Testis (tissue), 2 donors: ENCODE measurements at regions not wholly inside any gene's neighbourhood (a gene's known extent, or its start where the extent isn't known, plus 50 kb on each side); places are given as distances from the start of the nearest gene placed in this dataset.

ENCODE experiments used
- DNase-seq: peaks from one replicate; pipeline ENCODE4 v3.0.0-alpha.2; 2019
- H3K27ac ChIP-seq, 2 donors: fragments of 200-600 bp; sonication (generic); one replicate each; pipeline ENCODE4 v1.5.1; 2019
- H3K27me3 ChIP-seq: fragments of 200-600 bp; sonication (generic); one replicate; pipeline ENCODE4 v1.5.1; 2019
- H3K36me3 ChIP-seq: fragments of 200-600 bp; sonication (generic); one replicate; pipeline ENCODE4 v1.5.1; 2017; ENCODE audit warnings: low read depth; ENCODE audit errors: missing control alignments
- H3K4me1 ChIP-seq: fragments of 200-600 bp; sonication (generic); one replicate; pipeline ENCODE4 v1.5.1; 2019
- H3K4me3 ChIP-seq, 2 donors: fragments of 200-600 bp; sonication (generic); one replicate each; pipeline ENCODE4 v1.5.1; 2017 to 2019
- H3K9me3 ChIP-seq: fragments of 200-600 bp; sonication (generic); one replicate; pipeline ENCODE4 v1.5.1; 2017
- POLR2A ChIP-seq: fragments of 450-650 bp; IDR thresholded peaks from one replicate; pipeline ENCODE4 v1.6.1; 2017; ENCODE audit warnings: antibody characterized with exemption, mild to moderate bottlenecking, moderate library complexity
- WGBS, 2 donors: methylation state at CpG; one replicate each; pipeline ENCODE4 v1.1.5; 2018; 5-methylcytosine and 5-hydroxymethylcytosine counted together
- intact Hi-C: fragments of 100-400 bp; cut with DNase I; formaldehyde crosslinking; loops from one replicate; pipeline ENCODE4 v1.15.1; 2023; ENCODE audit warnings: low total_unique reads
- TF ChIP-seq, protein P1 (sequence below), 3 experiments: fragments of 450-650 bp in 2 of 3; fragments of 200-600 bp in 1 of 3; sonication (generic) in 1 of 3; IDR thresholded peaks; one replicate each; pipeline ENCODE4 v1.5.1; 2016 to 2019; ENCODE audit warnings: antibody characterized with exemption in 3 of 3, mild to moderate bottlenecking in 2 of 3, moderate library complexity in 1 of 3

DNA sequence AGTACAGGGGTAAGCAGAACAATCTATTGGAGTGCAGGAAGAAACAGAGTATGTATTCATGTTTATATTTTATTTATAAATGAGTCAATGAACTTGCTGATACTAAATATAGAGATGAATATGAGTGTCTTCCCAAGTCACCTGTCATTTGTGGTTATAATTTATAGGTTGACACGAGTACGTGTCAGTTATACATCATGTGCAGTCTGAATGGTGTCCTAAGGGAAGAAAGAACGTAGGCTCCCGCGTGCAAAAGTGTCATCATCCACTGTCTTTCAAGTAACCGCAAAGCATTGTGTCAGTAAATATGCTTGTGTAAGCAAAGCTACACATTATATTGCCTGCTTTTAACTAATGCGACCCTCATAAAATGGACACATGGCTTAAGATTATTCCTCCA, 786.1 kb downstream of the KCNJ2 start:
- H3K36me3 ChIP-seq: no peaks in the 10 kb centered on the region
- H3K4me1 ChIP-seq: no peaks in the 10 kb centered on the region
- H3K4me3 ChIP-seq: no peak overlapping the region
- no peaks in the 10 kb centered on the region for H3K9me3 ChIP-seq
- no peak for TF ChIP-seq POLR2A
- TF ChIP-seq, protein P1, sequence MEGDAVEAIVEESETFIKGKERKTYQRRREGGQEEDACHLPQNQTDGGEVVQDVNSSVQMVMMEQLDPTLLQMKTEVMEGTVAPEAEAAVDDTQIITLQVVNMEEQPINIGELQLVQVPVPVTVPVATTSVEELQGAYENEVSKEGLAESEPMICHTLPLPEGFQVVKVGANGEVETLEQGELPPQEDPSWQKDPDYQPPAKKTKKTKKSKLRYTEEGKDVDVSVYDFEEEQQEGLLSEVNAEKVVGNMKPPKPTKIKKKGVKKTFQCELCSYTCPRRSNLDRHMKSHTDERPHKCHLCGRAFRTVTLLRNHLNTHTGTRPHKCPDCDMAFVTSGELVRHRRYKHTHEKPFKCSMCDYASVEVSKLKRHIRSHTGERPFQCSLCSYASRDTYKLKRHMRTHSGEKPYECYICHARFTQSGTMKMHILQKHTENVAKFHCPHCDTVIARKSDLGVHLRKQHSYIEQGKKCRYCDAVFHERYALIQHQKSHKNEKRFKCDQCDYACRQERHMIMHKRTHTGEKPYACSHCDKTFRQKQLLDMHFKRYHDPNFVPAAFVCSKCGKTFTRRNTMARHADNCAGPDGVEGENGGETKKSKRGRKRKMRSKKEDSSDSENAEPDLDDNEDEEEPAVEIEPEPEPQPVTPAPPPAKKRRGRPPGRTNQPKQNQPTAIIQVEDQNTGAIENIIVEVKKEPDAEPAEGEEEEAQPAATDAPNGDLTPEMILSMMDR (IDR thresholded peaks at IDR 0.05): no peak
- DNase-seq: no peak
- intact Hi-C loops: no loop called here
- H3K27me3 ChIP-seq: no peaks in the 10 kb centered on the region
- no peak overlapping the region for H3K27ac ChIP-seq
- WGBS, 2 donors: 78 to 79% methylated on average over 7 of the region's 7 CpGs

DNA sequence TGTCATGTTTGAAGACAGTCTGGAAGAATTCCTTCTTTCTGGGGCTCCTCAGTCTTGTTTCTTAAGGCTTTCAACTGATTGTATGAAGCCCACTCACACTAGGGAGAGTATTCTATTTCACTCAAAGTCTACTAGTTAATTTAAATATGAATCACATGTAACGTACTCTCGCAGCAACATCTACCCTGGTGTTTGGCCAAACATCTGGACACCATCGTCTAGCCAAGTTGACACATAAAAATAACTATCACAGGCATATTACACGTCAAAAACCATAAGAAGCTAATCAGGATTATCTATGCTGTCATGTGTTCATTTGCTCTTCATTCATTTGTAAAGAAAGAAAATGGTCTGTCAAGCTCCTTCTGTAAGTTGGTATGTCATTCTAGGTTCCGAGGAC, 787.4 kb downstream of the KCNJ2 start:
- TF ChIP-seq, protein P1 (IDR thresholded peaks at IDR 0.05): no peak
- no peak for TF ChIP-seq POLR2A
- Histone ChIP-seq H3K9me3 (no peaks in the 10 kb centered on the region), H3K4me1 (no peaks in the 10 kb centered on the region), H3K27me3 (no peaks in the 10 kb centered on the region), H3K27ac (no peak overlapping the region), H3K36me3 (no peaks in the 10 kb centered on the region), H3K4me3 (no peak overlapping the region)
- no peak for DNase-seq
- WGBS, 2 donors: 77 to 81% methylated on average over 5 of the region's 5 CpGs
- intact Hi-C loops: no loop called here

DNA sequence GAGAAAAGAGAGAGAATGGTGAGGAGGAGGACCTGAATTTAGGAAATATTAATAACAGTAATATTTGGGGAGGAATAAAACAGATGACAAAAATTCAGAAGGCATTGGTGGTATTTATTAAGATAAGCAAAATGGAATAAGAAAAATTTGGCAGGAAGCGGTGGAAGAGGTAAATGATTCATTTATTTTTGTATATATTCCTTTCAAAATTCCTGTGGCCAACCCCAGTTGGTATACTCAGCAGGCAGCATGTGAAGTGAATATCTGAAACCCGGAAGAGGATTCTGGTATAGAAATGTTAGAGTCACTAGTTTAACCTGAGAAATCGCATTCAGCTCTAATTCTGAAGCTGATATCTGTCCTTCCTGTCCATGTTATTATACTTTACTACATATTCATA, 792.0 kb downstream of the KCNJ2 start:
- H3K27ac ChIP-seq: no peak overlapping the region
- H3K9me3 ChIP-seq: no peaks in the 10 kb centered on the region
- no peak for DNase-seq
- TF ChIP-seq, protein P1 (IDR thresholded peaks at IDR 0.05): no peak
- no peak for TF ChIP-seq POLR2A
- WGBS, 2 donors: 87 to 95% methylated on average over 3 of the region's 3 CpGs
- intact Hi-C loops: no loop called here
- H3K27me3 ChIP-seq: no peaks in the 10 kb centered on the region
- H3K4me1 ChIP-seq: no peaks in the 10 kb centered on the region
- no peaks in the 10 kb centered on the region for H3K36me3 ChIP-seq
- no peak overlapping the region for H3K4me3 ChIP-seq

DNA sequence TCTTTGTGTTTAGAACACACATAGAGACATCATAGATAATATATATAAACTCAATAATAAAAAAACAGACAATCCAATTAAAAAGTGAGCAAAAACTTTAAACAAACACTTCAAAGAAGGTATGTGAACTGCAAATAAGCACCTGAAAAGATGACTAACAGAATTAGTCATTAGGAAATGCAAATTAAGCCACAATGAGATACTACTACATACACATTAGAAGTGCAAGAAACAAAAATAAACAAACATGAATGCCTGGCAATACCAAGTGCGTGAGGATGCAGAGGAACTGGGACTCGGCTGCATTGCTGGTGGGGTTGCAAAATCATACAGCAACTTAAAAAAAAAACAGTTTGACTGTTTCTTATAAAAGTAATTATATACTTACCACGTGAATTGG, 799.0 kb downstream of the KCNJ2 start:
- H3K4me1 ChIP-seq: no peaks in the 10 kb centered on the region
- no peak overlapping the region for H3K4me3 ChIP-seq
- no peak for DNase-seq
- TF ChIP-seq, protein P1 (IDR thresholded peaks at IDR 0.05): no peak
- TF ChIP-seq POLR2A: no peak
- H3K27me3 ChIP-seq: no peaks in the 10 kb centered on the region
- H3K9me3 ChIP-seq: no peaks in the 10 kb centered on the region
- H3K36me3 ChIP-seq: no peaks in the 10 kb centered on the region
- no peak overlapping the region for H3K27ac ChIP-seq
- 70 to 74% methylated on average over 3 of the region's 3 CpGs for WGBS, 2 donors
- intact Hi-C loops: no loop called here

DNA sequence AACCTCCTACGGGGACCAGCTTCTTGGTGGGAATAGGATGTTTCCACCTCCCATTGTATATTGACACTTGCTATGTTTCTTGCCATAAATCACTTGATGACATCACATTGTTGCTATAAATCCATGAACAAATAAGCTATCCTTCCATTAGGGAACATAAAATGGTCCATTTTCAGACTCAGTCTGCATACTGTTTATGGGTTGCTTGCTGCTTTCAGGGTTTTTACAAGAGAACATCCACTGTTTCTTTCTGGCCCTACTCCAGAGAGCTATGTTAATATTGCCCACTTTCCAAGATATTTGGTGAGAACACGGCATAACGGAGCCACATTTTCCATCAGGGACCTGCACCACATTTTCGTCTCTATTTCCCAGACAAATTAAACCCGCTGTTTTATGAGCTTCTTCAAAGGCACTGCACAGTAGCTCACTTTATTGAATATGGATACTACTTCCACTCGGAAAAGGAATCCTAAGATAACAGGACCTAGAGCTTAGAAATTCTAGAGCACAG, 800.2 kb downstream of the KCNJ2 start:
- H3K4me3 ChIP-seq: no peak overlapping the region
- TF ChIP-seq POLR2A: no peak
- TF ChIP-seq, protein P1 (IDR thresholded peaks at IDR 0.05): no peak
- 53 to 78% methylated on average over 6 of the region's 6 CpGs for WGBS, 2 donors
- intact Hi-C loops: no loop called here
- no peaks in the 10 kb centered on the region for H3K36me3 ChIP-seq
- no peak for DNase-seq
- H3K9me3 ChIP-seq: no peaks in the 10 kb centered on the region
- no peak overlapping the region for H3K27ac ChIP-seq
- H3K4me1 ChIP-seq: no peaks in the 10 kb centered on the region
- H3K27me3 ChIP-seq: no peaks in the 10 kb centered on the region
